Endothelial cell of umbilical vein (primary cell): ENCODE measurements at regions not wholly inside any gene's neighbourhood (a gene's known extent, or its start where the extent isn't known, plus 50 kb on each side); places are given as distances from the start of the nearest gene placed in this dataset.

Source experiments
- BruUV-seq: library from RNA; stranded (reverse); fragments of 400-500 nt; replicated peaks from 2 replicates; lab custom pipeline; 2021; lab: Mats Ljungman, UMichigan
- CTCF ChIA-PET: fragments of 300-600, 350-600 bp; sonication (Branson Sonifier 250); formaldehyde crosslinking; loops from one replicate; lab custom pipeline; 2021; ENCODE audit warnings: antibody characterized with exemption, inconsistent platforms; lab: Charles Lee
- POLR2A ChIA-PET: fragments of 300-600, 350-600 bp; sonication (Branson Sonifier 250); formaldehyde crosslinking; loops from one replicate; lab custom pipeline; 2021; ENCODE audit warnings: antibody characterized with exemption, inconsistent platforms; lab: Charles Lee
- DNase-seq: peaks from one replicate; pipeline ENCODE4 v3.0.0-alpha.2; 2011; ENCODE audit warnings: low read depth, low spot score
- FAIRE-seq: peaks from 2 replicates; lab custom pipeline; 2011; peaks lifted over from hg19 to GRCh38; lab: Jason Lieb, UNC
- H2AFZ ChIP-seq: 2 replicates; pipeline ENCODE4 v1.6.0; 2012; ENCODE audit warnings: low read depth, low read length, control low read depth, inconsistent platforms
- H3K27ac ChIP-seq: 2 replicates; pipeline ENCODE4 v1.5.1; 2011; ENCODE audit warnings: low read depth, mild to moderate bottlenecking, control low read depth, low read length, moderate library complexity; ENCODE audit not compliant: insufficient read depth
- H3K27me3 ChIP-seq, 2 experiments: 2 replicates each; pipeline versions ENCODE4 v1.6.0 to v1.6.1; 2011; ENCODE audit warnings: low read length in 2 of 2, mixed read lengths in 1 of 2; ENCODE audit not compliant: control insufficient read depth in 2 of 2, insufficient read depth in 2 of 2
- H3K36me3 ChIP-seq, 2 experiments: 2 replicates in 1 of 2; 3 replicates in 1 of 2; pipeline ENCODE4 v1.5.1; 2011; ENCODE audit warnings: low read length in 2 of 2, mild to moderate bottlenecking in 1 of 2, moderate library complexity in 1 of 2; ENCODE audit not compliant: control insufficient read depth in 2 of 2, insufficient read depth in 2 of 2; ENCODE audit errors: extremely low read depth in 1 of 2
- H3K4me1 ChIP-seq: 3 replicates; pipeline ENCODE4 v1.5.1; 2011; ENCODE audit warnings: mild to moderate bottlenecking, low read length; ENCODE audit not compliant: control insufficient read depth, insufficient read depth; ENCODE audit errors: extremely low read depth
- H3K4me2 ChIP-seq: 2 replicates; pipeline ENCODE4 v1.6.1; 2011; ENCODE audit warnings: low read length, control low read depth, mixed read lengths; ENCODE audit not compliant: insufficient read depth
- H3K4me3 ChIP-seq, 3 experiments: fragments of 200-600 bp in 1 of 3; sonication (generic), shearing (Covaris generic) in 1 of 3; replicated peaks in 1 of 3; 2 replicates each; pipeline ENCODE4 v1.5.1; 2011 to 2016; ENCODE audit warnings: control low read depth in 3 of 3, low read length in 3 of 3, mild to moderate bottlenecking in 2 of 3, inconsistent platforms in 1 of 3, low read depth in 1 of 3, moderate library complexity in 1 of 3; ENCODE audit not compliant: insufficient read depth in 1 of 3
- H3K79me2 ChIP-seq: 2 replicates; pipeline ENCODE4 v1.6.0; 2012; ENCODE audit warnings: low read length, inconsistent platforms; ENCODE audit not compliant: control insufficient read depth, insufficient read depth
- H3K9ac ChIP-seq: replicated peaks from 2 replicates; pipeline ENCODE3; 2011; ENCODE audit warnings: low read length, control low read depth; ENCODE audit not compliant: insufficient read depth; ENCODE audit errors: extremely low read depth
- H3K9me1 ChIP-seq: replicated peaks from 3 replicates; pipeline ENCODE4 v1.6.0; 2011; ENCODE audit warnings: mild to moderate bottlenecking, low read length; ENCODE audit not compliant: control insufficient read depth, insufficient read depth; ENCODE audit errors: extremely low read depth
- H3K9me3 ChIP-seq: replicated peaks from 2 replicates; pipeline ENCODE4 v1.5.1; 2012; ENCODE audit warnings: low read length, inconsistent platforms; ENCODE audit not compliant: control insufficient read depth, insufficient read depth
- H4K20me1 ChIP-seq: replicated peaks from 2 replicates; pipeline ENCODE3; 2011; ENCODE audit warnings: mild to moderate bottlenecking, low read length; ENCODE audit not compliant: control insufficient read depth, insufficient read depth; ENCODE audit errors: extremely low read depth
- CTCF ChIP-seq, 2 donors: IDR thresholded peaks; 1 replicate in 1 of 2; 2 replicates in 1 of 2; pipeline ENCODE4 v1.5.1; 2011; ENCODE audit warnings: low read length in 2 of 2, mild to moderate bottlenecking in 2 of 2, moderate library complexity in 2 of 2, control low read depth in 1 of 2, inconsistent platforms in 1 of 2, low read depth in 1 of 2; ENCODE audit not compliant: insufficient read depth in 1 of 2; ENCODE audit errors: extremely low read depth in 1 of 2
- EZH2 ChIP-seq: IDR thresholded peaks from 2 replicates; pipeline ENCODE4 v1.6.1; 2012; ENCODE audit warnings: borderline replicate concordance, low read depth, mild to moderate bottlenecking, moderate library complexity, low read length, inconsistent platforms; ENCODE audit not compliant: severe bottlenecking
- FOS ChIP-seq: IDR thresholded peaks from 2 replicates; pipeline ENCODE4 v1.6.1; 2011; ENCODE audit warnings: mild to moderate bottlenecking, low read length, moderate library complexity, borderline replicate concordance; ENCODE audit not compliant: insufficient read depth
- GATA2 ChIP-seq: IDR thresholded peaks from 2 replicates; pipeline ENCODE4 v1.7.0; 2011; ENCODE audit warnings: low read depth, mild to moderate bottlenecking, moderate library complexity, mixed read lengths, low read length; ENCODE audit not compliant: insufficient read length, insufficient read depth
- JUN ChIP-seq: IDR thresholded peaks from 2 replicates; pipeline ENCODE4 v1.6.1; 2011; ENCODE audit warnings: borderline replicate concordance, low read depth; ENCODE audit not compliant: insufficient read length, insufficient read depth
- MAX ChIP-seq: IDR thresholded peaks from 2 replicates; pipeline ENCODE4 v1.6.1; 2011; ENCODE audit not compliant: insufficient read depth, insufficient read length
- MYC ChIP-seq: IDR thresholded peaks from one replicate; pipeline ENCODE4 v1.6.1; 2011; ENCODE audit warnings: mild to moderate bottlenecking, low read depth, low read length
- POLR2A ChIP-seq: IDR thresholded peaks from 2 replicates; pipeline ENCODE4 v1.6.1; 2012; ENCODE audit warnings: low read depth, mild to moderate bottlenecking, control low read depth, low read length
- POLR2AphosphoS5 ChIP-seq: IDR thresholded peaks from 2 replicates; pipeline ENCODE4 v1.6.1; 2012; ENCODE audit warnings: low read depth, mild to moderate bottlenecking, control low read depth, low read length, moderate library complexity; ENCODE audit not compliant: insufficient read depth
- dilution Hi-C: fragments of 300-500 bp; cut with MboI; formaldehyde crosslinking; loops from one replicate; pipeline ENCODE4 v1.15.0; 2019; ENCODE audit warnings: low sequenced_read_pairs; ENCODE audit not compliant: extremely low pct_ligation_motif_present
- intact Hi-C: fragments of 100-400 bp; cut with micrococcal nuclease; formaldehyde crosslinking; loops from one replicate; pipeline ENCODE4 v1.10.0; 2022

DNA sequence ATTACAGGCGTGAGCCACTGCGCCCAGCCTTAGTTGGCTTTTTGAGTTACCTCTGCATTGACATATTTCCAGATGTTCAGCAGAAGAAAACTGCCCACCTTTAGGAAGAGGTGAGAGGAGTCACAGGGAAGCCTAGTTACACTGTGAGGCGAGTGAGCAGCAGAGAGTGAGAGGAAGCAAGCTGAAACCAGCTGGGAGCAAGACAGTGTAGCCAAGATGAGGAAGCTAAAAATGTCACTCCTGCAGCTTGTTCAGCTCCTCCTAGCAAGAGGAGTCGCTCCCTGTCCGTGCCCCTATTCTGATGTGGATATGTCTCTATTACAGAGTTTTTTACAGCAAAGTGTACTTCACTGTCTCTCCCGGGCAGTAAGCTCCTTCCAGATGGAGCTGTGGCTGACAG, 127.6 kb downstream of the GXYLT1 start:
- H3K27ac ChIP-seq = no peak overlapping the region
- H3K9me3 ChIP-seq = no peaks in the 10 kb centered on the region
- intact Hi-C loops = no loop called here
- H3K4me2 ChIP-seq = no peak overlapping the region
- CTCF ChIA-PET = no interaction called here
- H3K9me1 ChIP-seq = no peaks in the 10 kb centered on the region
- DNase-seq (no peak), FAIRE-seq (no peak)
- H3K27me3 ChIP-seq = no peaks in the 10 kb centered on the region
- no peaks in the 10 kb centered on the region for H3K36me3 ChIP-seq
- POLR2A ChIA-PET = no interaction called here
- H3K4me1 ChIP-seq = peaks cover 12% of the 10 kb centered on the region
- no TSS peak for BruUV-seq
- H3K9ac ChIP-seq = no peak overlapping the region
- H3K4me3 ChIP-seq = no peak overlapping the region
- H4K20me1 ChIP-seq = no peaks in the 10 kb centered on the region
- H3K79me2 ChIP-seq = no peaks in the 10 kb centered on the region
- TF ChIP-seq MYC = no peak
- no peak for TF ChIP-seq CTCF (IDR thresholded peaks at IDR 0.05; ENCODE audit: extremely low read depth in 1 of 2, insufficient read depth in 1 of 2, low read depth in 1 of 2, low read length in 2 of 2)
- TF ChIP-seq EZH2 = no peak
- TF ChIP-seq GATA2 = no peak
- TF ChIP-seq POLR2A = no peak
- TF ChIP-seq POLR2AphosphoS5 = no peak
- dilution Hi-C loops = no loop called here
- H2AFZ ChIP-seq = no peak overlapping the region

- H3K9me1 ChIP-seq = no peaks in the 10 kb centered on the region
- POLR2A ChIA-PET = no interaction called here
- no peaks in the 10 kb centered on the region for H3K4me1 ChIP-seq
- no peaks in the 10 kb centered on the region for H3K79me2 ChIP-seq
- CTCF ChIA-PET = interaction anchor here (1.3 to 5.2 kb wide), 2 partner anchors 9 to 751 kb away, joined by 3 to 21 read pairs; no protein-coding TSS in a partner anchor
- no peaks in the 10 kb centered on the region for H3K9me3 ChIP-seq
- BruUV-seq = no TSS peak
- no peaks in the 10 kb centered on the region for H3K27me3 ChIP-seq
- TF ChIP-seq MYC = no peak
- TF ChIP-seq EZH2 = no peak
- TF ChIP-seq POLR2AphosphoS5 = no peak
- no peak for TF ChIP-seq POLR2A
- no peak for TF ChIP-seq GATA2
- TF ChIP-seq FOS = no peak
- TF ChIP-seq JUN = no peak
- no peak for TF ChIP-seq CTCF (IDR thresholded peaks at IDR 0.05; ENCODE audit: extremely low read depth in 1 of 2, insufficient read depth in 1 of 2, low read depth in 1 of 2, low read length in 2 of 2)
- TF ChIP-seq MAX = no peak
- FAIRE-seq (no peak), DNase-seq (no peak)
- H3K4me2 ChIP-seq = no peak overlapping the region
- dilution Hi-C loops = no loop called here
- no peaks in the 10 kb centered on the region for H3K36me3 ChIP-seq
- H4K20me1 ChIP-seq = no peaks in the 10 kb centered on the region
- no peak overlapping the region for H2AFZ ChIP-seq
- intact Hi-C loops = no loop called here
- no peak overlapping the region for H3K9ac ChIP-seq
- H3K27ac ChIP-seq = no peak overlapping the region
- H3K4me3 ChIP-seq = no peak overlapping the region
These were observed 129.6 kb downstream of the GXYLT1 start for GRCh38 chr12:42015051-42015461.
